Gastrocnemius medialis (tissue), 4 donors: ENCODE measurements at regions not wholly inside any gene's neighbourhood (a gene's known extent, or its start where the extent isn't known, plus 50 kb on each side); places are given as distances from the start of the nearest gene placed in this dataset.

Source experiments
- CTCF ChIP-seq, 5 experiments: fragments of 450-650 bp in 3 of 5; fragments of 200-600 bp in 2 of 5; sonication (generic) in 2 of 5; IDR thresholded peaks in 4 of 5; conservative IDR thresholded peaks in 1 of 5; 1 replicate in 4 of 5; 2 replicates in 1 of 5; pipeline ENCODE4 v1.5.1; 2016 to 2019; ENCODE audit warnings: antibody characterized with exemption in 5 of 5, mild to moderate bottlenecking in 3 of 5, moderate library complexity in 3 of 5
- POLR2A ChIP-seq, 2 donors: fragments of 450-650 bp; IDR thresholded peaks; one replicate each; pipeline ENCODE4 v1.6.1; 2017; ENCODE audit warnings: antibody characterized with exemption in 2 of 2, mild to moderate bottlenecking in 2 of 2, moderate library complexity in 2 of 2

- no peak for TF ChIP-seq POLR2A (IDR thresholded peaks at IDR 0.05)
- TF ChIP-seq CTCF (IDR thresholded peaks at IDR 0.05 in 4 of 5, conservative IDR thresholded peaks at IDR 0.05 in 1 of 5): peak in 4 of 5 experiments; percentile 54 to 76 (median 62)
Measured at GRCh38 chr21:25385911-25386474, 221.3 kb downstream of the MRPL39 start.
